IPS DF 4.7 (cell line): ENCODE measurements at regions not wholly inside any gene's neighbourhood (a gene's known extent, or its start where the extent isn't known, plus 50 kb on each side); places are given as distances from the start of the nearest gene placed in this dataset.
"Not testable (repeated sequence)": the region's sequence is repeated elsewhere in the genome, so short reads cannot be mapped to it uniquely, and the experiment has no call there.

Experiments
- DNase-seq: peaks from one replicate; pipeline ENCODE4 v3.0.0-alpha.2; 2013; ENCODE audit warnings: low spot score; ENCODE audit errors: extremely low read depth

GRCh38 chr2:35454966-35455638 is 900.5 kb upstream of the CRIM1 start:
- DNase-seq, result no peak

- DNase-seq, result no peak
Observed at GRCh38 chr2:35447821-35448220, 907.8 kb upstream of the CRIM1 start.

DNA sequence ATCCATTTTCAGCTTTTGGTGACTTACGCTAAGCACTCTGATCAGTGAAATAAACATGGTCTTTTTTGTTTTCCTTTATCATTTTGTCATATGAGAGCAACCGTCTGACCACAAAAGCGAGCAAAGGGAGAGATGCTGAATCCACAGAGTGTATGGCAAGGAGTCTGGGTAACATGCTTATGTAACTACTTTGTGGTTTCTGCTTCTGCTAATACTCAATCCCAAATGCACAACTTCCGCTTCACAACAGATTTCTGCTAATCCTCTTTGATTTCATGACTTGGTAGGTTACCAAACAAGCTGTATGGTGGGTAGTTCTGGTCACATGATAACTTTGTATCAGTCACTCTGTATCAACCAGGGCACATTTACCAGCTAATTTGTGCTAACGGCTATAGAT is 908.4 kb upstream of the CRIM1 start:
- DNase-seq, result no peak

- no peak for DNase-seq
Observed at GRCh38 chr2:35443087-35443486, 912.5 kb upstream of the CRIM1 start.

GRCh38 chr2:35441575-35441974 is 914.0 kb upstream of the CRIM1 start:
- DNase-seq, result not testable (repeated sequence)

DNA sequence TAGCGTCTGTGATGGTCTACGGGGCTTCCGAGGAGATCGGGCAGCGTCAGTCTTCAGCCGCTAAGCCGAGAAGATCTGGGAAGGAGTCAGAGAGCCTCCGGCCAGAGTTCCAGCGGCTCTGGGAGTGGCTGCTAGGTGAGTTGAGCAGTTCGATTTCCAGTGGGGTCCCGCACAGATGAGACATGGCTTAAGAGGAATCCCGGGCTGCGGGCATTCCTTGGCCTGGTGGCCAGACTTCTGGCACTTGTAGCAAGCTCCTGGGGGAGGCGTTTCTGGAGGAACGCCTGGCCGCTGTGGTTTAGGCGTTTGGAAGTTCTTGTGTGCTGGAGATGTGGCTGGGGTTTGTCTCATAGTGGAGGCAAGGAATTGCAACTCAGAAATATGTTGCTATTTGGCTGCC is 915.3 kb upstream of the CRIM1 start:
- DNase-seq, result not testable (repeated sequence)

DNA sequence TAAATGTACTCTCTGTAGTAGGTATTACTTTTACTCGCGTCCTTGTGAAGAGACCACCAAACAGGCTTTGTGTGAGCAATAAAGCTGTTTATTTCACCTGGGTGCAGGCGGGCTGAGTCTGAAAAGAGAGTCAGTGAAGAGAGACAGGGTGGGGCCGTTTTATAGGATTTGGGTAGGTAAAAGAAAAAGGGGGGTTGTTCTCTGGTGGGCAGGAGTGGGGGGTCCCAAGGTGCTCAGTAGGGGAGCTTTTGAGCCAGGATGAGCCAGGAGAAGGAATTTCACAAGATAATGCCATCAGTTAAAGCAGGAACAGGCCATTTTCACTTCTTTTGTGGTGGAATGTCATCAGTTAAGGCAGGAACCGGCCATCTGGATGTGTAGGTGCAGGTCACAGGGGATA is 918.7 kb upstream of the CRIM1 start:
- DNase-seq, result not testable (repeated sequence)

- no peak for DNase-seq
Observed at GRCh38 chr2:35428548-35428947, 927.0 kb upstream of the CRIM1 start.

DNA sequence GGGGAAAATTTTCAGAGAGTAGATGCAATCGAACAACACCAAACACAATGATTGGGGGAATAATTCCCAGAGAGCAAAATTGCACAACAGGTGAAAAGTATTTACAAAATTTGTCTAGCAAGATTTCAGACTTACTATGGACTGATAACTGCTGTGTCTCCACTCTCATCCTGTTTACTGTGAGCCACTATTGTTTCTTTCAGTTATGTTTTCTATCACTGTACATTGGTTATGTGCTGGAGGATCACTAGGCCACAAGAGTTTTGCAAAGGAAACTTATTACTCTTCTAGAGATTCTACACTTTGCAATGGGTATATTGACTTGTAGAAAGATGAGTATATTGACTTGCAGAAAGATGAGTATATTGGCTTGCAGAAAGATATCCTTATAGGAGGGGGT is 934.1 kb upstream of the CRIM1 start:
- no peak for DNase-seq

DNA sequence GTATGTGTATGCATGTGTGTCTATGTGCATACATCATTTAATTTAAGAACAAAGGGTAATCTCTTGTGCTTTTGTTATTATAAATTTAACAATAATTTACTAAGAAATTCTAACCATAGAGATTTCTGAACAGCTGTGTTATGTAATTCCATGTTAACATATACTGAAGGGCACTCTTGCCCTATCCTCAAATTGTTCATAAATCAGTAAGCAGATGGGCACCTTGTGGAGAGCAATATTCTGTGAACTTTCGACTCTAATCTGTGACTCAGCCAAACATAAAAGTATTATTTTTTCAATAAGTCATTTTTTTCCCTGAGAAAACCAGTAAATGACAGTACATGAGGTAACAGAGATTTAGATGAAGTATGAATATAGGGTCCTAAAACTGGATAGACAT is 938.3 kb upstream of the CRIM1 start:
- DNase-seq, result no peak

GRCh38 chr2:35416391-35417140 is 939.0 kb upstream of the CRIM1 start:
- DNase-seq, result no peak

DNA sequence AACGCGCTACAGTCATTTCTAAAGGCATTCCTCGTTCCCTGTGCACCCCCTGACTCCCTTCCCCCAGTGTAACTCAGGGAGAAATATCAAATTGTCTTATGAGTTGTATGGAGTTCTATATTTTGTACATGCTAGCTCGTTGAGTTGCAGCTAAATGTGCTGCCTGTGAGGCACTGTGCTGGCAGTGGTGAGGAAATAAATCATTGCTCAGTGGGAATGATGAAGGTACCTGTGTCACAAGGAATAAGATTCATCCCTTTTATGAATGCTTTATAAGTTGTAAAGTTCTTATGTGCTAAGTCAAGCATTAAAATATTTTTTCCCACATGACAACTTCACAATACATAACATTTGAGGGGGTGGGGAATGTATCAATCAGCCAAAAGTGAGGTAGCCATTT is 939.6 kb upstream of the CRIM1 start:
- DNase-seq, result no peak

DNA sequence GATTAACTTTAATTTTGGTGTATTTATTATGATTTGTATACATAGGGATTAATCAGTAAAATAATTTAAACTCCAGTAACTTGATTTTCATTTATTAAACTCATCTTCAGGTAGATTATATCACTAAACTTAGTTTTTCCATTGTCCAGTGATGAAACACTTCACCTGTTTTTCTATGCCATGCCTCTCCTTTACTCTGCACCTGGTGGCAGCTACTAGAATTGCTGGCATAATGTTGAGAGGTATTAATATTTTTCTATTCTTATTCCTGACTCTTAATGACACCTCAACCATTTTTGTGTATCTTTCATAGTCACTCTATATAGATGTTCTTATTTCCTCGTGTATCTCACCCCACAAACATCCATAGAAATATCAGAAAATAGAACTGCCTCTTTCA is 940.3 kb upstream of the CRIM1 start:
- no peak for DNase-seq

DNA sequence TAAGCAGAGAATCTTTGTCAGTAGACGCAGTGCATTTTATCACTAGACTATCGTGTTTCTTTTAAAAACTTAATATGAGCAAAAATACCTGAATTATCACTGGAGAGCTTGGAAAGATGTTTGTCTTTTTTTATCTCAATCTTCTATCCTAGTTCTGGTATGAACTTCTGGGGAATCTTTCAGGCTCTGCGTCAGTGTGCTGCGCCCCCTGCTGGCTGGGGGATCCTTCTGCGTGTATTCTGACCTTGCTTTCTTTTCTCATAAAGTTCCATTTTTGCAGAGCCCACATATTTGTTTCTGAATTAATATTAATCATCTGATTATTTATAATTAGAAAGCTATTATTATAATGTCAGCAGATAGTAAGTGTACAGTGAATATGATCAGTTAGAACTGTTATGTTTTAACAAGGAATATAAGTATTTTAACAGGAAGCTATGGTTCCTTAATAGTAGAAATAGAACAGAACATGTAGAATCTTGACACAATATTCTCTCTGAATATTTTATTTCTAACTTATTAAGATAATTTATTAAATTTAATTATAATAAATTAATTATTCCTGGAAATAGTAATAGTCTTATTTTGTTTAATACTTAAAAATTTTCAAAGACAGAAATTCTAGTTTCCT is 945.0 kb upstream of the CRIM1 start:
- DNase-seq, result no peak

DNA sequence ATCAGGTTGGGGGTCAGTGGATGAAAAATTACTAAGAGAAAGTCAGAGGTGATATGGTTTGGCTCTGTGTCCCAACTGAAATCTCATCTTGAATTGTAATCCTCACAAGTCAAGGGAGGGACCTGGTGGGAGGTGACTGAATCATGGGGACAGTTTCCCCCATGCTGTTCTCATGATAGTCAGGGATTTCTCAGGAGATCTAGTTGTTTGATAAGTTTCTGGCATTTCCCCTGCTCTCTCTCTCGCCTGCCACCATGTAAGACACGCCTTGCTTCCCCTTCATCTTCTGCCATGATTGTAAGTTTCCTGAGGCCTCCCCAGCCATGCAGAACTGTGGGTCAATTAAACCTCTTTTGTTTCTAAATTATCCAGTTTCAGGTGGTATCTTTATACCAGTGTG is 945.8 kb upstream of the CRIM1 start:
- DNase-seq, result no peak

GRCh38 chr2:35408320-35408719 is 947.3 kb upstream of the CRIM1 start:
- no peak for DNase-seq

- DNase-seq, result no peak
Observed at GRCh38 chr2:35391736-35392442, 963.7 kb upstream of the CRIM1 start.

DNA sequence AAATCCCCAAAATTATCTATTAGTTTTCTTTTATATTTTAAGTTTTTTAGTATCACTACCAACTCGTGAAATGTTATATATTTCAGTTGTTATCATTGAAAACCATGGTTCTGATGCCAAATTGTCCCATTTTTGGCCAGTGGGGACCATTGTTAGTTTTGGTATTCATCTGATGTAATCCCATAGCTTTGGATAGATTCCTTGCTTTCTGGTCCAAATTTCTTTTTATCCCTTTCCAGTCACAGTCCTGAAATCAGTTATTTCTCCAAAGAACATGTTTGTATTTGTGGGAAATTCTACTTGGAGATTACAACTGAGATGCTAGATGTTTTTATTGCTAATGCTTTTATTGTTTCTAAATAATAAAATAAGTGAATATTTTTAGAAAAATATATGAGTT is 976.8 kb upstream of the CRIM1 start:
- DNase-seq, result no peak

DNA sequence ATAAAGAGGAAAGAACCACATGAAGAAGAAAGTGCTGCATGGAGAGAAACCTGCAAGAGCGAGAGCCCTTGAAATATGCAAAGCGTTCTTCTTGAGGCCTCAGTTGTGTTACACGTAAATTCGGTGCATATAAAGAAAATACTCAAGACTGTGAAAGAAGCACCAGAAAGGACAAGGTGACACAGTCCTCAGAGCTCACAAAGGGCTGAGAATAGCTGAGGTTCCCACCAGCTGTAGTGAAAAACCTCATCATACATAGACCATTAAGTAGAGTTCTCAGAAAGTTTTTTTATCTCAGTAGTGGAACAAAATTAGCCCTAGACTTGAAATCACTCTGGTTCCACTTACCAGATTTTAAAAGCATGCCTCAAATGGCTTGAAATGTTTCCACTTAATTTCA is 980.7 kb upstream of the CRIM1 start:
- DNase-seq, result no peak

DNA sequence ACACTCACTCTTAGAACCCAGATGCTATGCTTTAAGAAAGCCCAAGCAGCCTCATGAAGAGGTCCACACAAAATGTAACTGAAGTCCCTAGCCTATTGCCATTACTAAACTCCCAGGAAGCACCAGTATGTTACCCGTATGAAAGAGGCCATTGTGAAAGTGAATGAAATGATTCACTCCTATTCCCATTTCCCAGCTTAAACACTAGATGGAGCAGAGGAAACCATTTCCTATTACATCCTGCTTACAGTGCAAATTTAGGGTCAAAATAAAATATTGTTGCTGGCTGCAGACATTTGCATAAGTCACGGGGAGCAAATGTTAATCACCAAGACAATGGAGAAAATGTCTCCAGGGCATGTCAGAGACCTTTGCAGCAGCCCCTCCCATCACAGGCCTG is 989.7 kb upstream of the CRIM1 start:
- DNase-seq, result no peak

GRCh38 chr2:35356332-35356731 is 999.2 kb upstream of the CRIM1 start:
- no peak for DNase-seq

- no peak for DNase-seq
Observed at GRCh38 chr2:35355056-35355455, 1000.5 kb upstream of the CRIM1 start.
